HG03442 (cell line): ENCODE measurements at regions not wholly inside any gene's neighbourhood (a gene's known extent, or its start where the extent isn't known, plus 50 kb on each side); places are given as distances from the start of the nearest gene placed in this dataset.
"Not testable (repeated sequence)": the region's sequence is repeated elsewhere in the genome, so short reads cannot be mapped to it uniquely, and the experiment has no call there.

Experiments
- ATAC-seq: cut with Tn5 transposase; IDR thresholded peaks from one replicate; pipeline ENCODE4 v1.9.1; 2021; ENCODE audit warnings: mild to moderate bottlenecking, moderate library complexity; ENCODE audit not compliant: unreplicated experiment

- ATAC-seq = no peak
Measured at GRCh38 chr10:60621018-60621417, 157.3 kb upstream of the CDK1 start.

- ATAC-seq = no peak
Measured at GRCh38 chr10:60618861-60619260, 159.4 kb upstream of the CDK1 start.

GRCh38 chr10:60615541-60615940 lies 162.7 kb upstream of the CDK1 start:
- ATAC-seq = no peak

- ATAC-seq = no peak
Measured at GRCh38 chr10:60614363-60614762, 163.9 kb upstream of the CDK1 start.

DNA sequence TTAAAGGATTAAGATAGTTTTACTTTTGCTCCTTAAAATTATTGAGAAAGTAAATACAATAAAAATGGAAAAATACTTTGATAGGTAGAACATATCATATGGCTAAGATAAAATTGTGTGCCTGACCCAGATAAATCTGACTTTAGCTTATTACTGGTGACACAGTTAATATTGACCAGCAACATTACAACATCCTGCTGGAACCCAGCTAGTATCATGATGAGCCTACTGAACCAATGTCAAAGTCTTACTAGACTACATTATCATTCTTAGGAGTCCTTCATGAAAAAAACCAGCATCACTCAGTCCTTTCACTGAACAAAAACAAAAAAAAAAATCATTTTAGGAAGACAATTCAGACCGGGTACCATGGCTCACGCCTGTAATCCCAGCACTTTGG lies 164.8 kb upstream of the CDK1 start:
- no peak for ATAC-seq

DNA sequence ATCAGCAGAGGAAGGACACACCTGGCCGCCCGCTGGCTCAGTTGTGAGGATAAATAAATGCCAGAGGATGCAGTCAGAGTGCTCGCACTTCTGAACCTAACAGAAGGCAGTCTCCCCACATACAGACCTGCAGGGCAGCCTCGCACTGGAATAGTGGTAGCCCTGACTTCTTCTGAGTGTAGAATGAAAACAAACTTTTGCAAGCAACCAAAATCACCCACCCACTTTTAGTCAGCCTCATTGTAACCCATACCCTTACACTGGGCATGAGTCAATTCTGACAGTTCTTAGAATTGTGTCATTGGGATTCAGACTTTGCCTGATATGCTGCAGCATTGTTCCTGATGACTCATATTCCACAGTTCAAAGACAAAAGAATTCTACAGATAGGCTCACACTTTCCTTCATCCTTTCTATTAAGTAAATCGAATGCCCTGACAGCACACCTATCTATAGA lies 167.0 kb upstream of the CDK1 start:
- ATAC-seq = no peak

DNA sequence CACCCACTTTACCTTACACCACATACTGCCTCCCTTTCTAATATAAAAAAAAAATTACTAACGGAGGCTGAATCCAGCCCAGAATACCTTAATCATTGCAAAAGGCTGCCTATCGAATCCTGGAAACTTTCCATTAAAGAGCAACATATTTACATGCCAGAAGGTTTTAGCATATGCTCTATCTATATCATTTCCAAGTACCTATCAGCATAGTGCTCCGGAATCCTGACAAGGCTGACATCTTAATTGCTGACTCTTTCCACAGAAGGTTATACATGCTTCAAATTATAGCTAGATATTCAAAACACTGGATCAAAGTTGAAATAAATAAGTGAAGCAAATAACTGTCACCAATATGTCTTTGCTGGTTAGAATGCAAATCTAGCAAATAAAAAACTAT lies 170.9 kb upstream of the CDK1 start:
- no peak for ATAC-seq

DNA sequence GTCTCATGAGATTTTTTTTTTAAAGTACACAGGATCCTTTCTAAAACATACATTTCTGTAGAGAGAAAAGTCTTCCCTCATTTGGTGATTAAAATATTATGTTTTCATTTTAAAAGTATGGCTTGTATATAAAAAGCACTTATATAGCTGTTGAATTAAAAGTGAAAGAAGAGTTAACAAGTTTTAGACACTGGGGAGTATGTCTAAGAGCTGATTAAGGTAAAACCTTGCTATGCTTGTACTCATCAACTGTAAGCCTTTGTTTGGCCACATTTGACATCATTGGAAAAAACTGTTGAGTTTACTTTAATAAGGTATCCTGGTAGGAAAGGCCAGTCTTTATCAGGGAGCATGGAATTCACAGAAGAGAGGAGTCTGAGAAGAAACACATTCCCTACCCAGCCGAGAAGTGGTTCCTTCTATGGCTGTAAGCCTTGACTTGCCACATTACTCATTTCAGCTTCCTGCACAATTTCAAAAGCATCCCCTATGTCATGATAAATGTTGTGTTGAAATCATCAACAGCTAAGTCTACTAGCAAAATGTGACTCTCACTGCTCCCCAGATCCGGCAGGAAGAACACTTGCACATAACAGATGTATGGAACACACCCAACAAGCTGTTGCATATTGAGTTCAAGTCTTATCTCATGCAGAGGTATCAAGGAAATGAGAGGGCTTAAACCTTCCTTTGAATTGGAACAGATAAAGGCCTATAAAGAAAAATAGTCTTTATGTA lies 171.8 kb upstream of the CDK1 start:
- ATAC-seq = no peak

- ATAC-seq = no peak
Measured at GRCh38 chr10:60605476-60605875, 172.8 kb upstream of the CDK1 start.

GRCh38 chr10:60604342-60604741 lies 173.9 kb upstream of the CDK1 start:
- ATAC-seq = no peak

GRCh38 chr10:60597513-60597912 lies 180.8 kb upstream of the CDK1 start:
- ATAC-seq = no peak

GRCh38 chr10:60595852-60596251 lies 182.4 kb upstream of the CDK1 start:
- ATAC-seq = no peak

GRCh38 chr10:60594476-60595051 lies 183.7 kb upstream of the CDK1 start:
- ATAC-seq = peak; percentile 64

- ATAC-seq = no peak
Measured at GRCh38 chr10:60591119-60591518, 187.2 kb upstream of the CDK1 start.

GRCh38 chr10:60589376-60589775 lies 188.9 kb upstream of the CDK1 start:
- ATAC-seq = no peak

- ATAC-seq = not testable (repeated sequence)
Measured at GRCh38 chr10:60581782-60582181, 192.1 kb upstream of the ANK3 start.

GRCh38 chr10:60578217-60578616 lies 188.5 kb upstream of the ANK3 start:
- ATAC-seq = no peak

GRCh38 chr10:60576130-60577069 lies 186.7 kb upstream of the ANK3 start:
- no peak for ATAC-seq

DNA sequence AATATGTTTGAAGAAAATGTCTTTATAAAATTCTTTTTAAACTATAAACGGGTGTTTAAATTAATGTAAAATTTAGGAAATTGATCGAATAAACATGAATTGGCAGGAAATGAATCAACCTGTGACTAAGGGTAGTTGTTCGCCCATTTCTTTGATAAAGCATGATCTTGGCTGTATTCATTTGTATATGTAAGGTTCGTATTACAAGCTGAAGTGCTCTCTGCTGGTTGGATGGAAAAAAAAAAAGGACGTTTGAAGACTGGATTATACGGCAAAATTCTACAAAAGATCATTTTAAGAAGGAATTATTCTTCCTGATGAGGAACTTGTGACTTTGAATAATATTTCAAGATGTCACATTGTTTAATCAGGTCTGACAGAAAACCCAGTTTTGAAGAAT lies 185.4 kb upstream of the ANK3 start:
- ATAC-seq = no peak

DNA sequence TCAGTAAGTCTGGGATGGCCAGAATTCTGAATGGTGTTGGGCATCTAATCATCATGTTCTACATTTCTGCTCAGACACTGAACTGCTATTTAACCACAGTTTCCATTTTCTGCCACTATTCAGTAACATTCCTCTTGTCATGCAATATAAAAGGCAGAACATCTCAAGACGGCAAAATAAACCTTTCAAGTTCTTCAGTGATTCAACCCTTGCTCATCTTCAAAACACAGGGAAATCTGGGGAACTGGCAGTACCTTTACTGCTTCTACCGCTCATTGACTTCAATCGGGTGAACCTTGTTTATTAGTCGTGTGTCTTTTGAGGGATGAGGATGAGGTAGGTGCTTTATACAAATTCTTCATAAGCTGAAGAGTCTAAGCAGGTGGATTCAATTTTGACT lies 184.7 kb upstream of the ANK3 start:
- no peak for ATAC-seq

- peak; percentile 71 for ATAC-seq
Measured at GRCh38 chr10:60573336-60573735, 183.7 kb upstream of the ANK3 start.
